SK-N-SH (cell line): ENCODE measurements at regions not wholly inside any gene's neighbourhood (a gene's known extent, or its start where the extent isn't known, plus 50 kb on each side); places are given as distances from the start of the nearest gene placed in this dataset.

Experiments
- CTCF ChIA-PET: fragments of 300-600, 350-600 bp; formaldehyde crosslinking; extraction: SDS; loops from one replicate; lab custom pipeline; 2021; lab: Yijun Ruan, JAX
- POLR2A ChIA-PET: fragments of 350-600 bp; sonication (Branson Sonifier 250); formaldehyde crosslinking; extraction: SDS; loops from one replicate; lab custom pipeline; 2020; ENCODE audit warnings: antibody characterized with exemption, inconsistent platforms; lab: Yijun Ruan, JAX
- DNase-seq: peaks from one replicate; pipeline ENCODE4 v3.0.0; 2012
- H2AFZ ChIP-seq: fragments of 200-600 bp; sonication (generic); 2 replicates; pipeline ENCODE4 v1.8.1; 2016; ENCODE audit warnings: antibody characterized with exemption, mild to moderate bottlenecking, low read depth
- H3F3A ChIP-seq: fragments of 200-600 bp; sonication (generic); replicated peaks from 2 replicates; pipeline ENCODE3; 2016; ENCODE audit warnings: antibody characterized with exemption, mild to moderate bottlenecking; ENCODE audit not compliant: insufficient read depth
- H3K27ac ChIP-seq, 2 experiments: fragments of 200-500 bp in 1 of 2; fragments of 200-600 bp in 1 of 2; sonication (Bioruptor generic) in 1 of 2; sonication (generic), shearing (Covaris generic) in 1 of 2; 2 replicates each; pipeline versions ENCODE4 v1.5.1 to v1.6.1; 2014 to 2016; ENCODE audit warnings: low read depth in 2 of 2, inconsistent platforms in 1 of 2, low read length in 1 of 2, mild to moderate bottlenecking in 1 of 2, mixed read lengths in 1 of 2
- H3K27me3 ChIP-seq: fragments of 200-600 bp; sonication (generic), shearing (Covaris generic); 2 replicates; pipeline ENCODE4 v1.6.1; 2016; ENCODE audit warnings: mixed run types; ENCODE audit not compliant: insufficient read depth
- H3K36me3 ChIP-seq, 2 experiments: fragments of 200-500 bp in 1 of 2; fragments of 200-600 bp in 1 of 2; sonication (Bioruptor generic) in 1 of 2; sonication (generic) in 1 of 2; replicated peaks in 1 of 2; 2 replicates each; pipeline versions ENCODE3 to v1.5.1; 2014 to 2016; ENCODE audit warnings: low read length in 1 of 2, mild to moderate bottlenecking in 1 of 2; ENCODE audit not compliant: insufficient read depth in 2 of 2, control insufficient read depth in 1 of 2
- H3K4me1 ChIP-seq, 2 experiments: fragments of 200-500 bp in 1 of 2; fragments of 200-600 bp in 1 of 2; sonication (Bioruptor generic) in 1 of 2; sonication (generic), shearing (Covaris generic) in 1 of 2; 2 replicates each; pipeline versions ENCODE4 v1.5.1 to v1.6.1; 2014 to 2016; ENCODE audit warnings: low read depth in 1 of 2, low read length in 1 of 2, mixed run types in 1 of 2; ENCODE audit not compliant: insufficient read depth in 2 of 2, control insufficient read depth in 1 of 2
- H3K4me2 ChIP-seq: fragments of 200-600 bp; sonication (generic), shearing (Covaris generic); 2 replicates; pipeline ENCODE4 v1.6.1; 2017; ENCODE audit warnings: mixed run types
- H3K4me3 ChIP-seq, 2 experiments: fragments of 200-500 bp in 1 of 2; fragments of 200-600 bp in 1 of 2; sonication (Bioruptor generic) in 1 of 2; sonication (generic), shearing (Covaris generic) in 1 of 2; 2 replicates each; pipeline versions ENCODE4 v1.5.1 to v1.8.1; 2014 to 2016; ENCODE audit warnings: low read depth in 2 of 2, inconsistent platforms in 1 of 2, low read length in 1 of 2, mild to moderate bottlenecking in 1 of 2, mixed read lengths in 1 of 2, moderate library complexity in 1 of 2
- H3K79me2 ChIP-seq: fragments of 200-600 bp; sonication (generic); 2 replicates; pipeline ENCODE4 v1.8.1; 2017; ENCODE audit warnings: mild to moderate bottlenecking; ENCODE audit not compliant: insufficient read depth
- H3K9ac ChIP-seq: fragments of 200-600 bp; sonication (generic); 2 replicates; pipeline ENCODE4 v1.6.1; 2017; ENCODE audit warnings: mixed run types
- H3K9me2 ChIP-seq: fragments of 200-600 bp; sonication (generic); 2 replicates; pipeline ENCODE4 v1.6.1; 2017; ENCODE audit warnings: mixed run types
- H3K9me3 ChIP-seq: fragments of 200-600 bp; sonication (generic); 2 replicates; pipeline ENCODE4 v1.6.1; 2017; ENCODE audit warnings: mixed run types, mild to moderate bottlenecking, moderate library complexity
- H4K20me1 ChIP-seq: fragments of 200-600 bp; sonication (generic); 2 replicates; pipeline ENCODE4 v1.6.1; 2017; ENCODE audit warnings: mild to moderate bottlenecking, mixed run types; ENCODE audit not compliant: insufficient read depth
- CHD2 ChIP-seq: fragments of 150-350 bp; IDR thresholded peaks from 2 replicates; pipeline ENCODE4 v1.6.1; 2018; ENCODE audit warnings: low read length; ENCODE audit not compliant: partially characterized antibody
- EP300 ChIP-seq, 2 experiments: IDR thresholded peaks; 2 replicates each; pipeline versions ENCODE4 v1.4.0 to v1.6.1; 2012; ENCODE audit warnings: borderline replicate concordance in 1 of 2, low read depth in 1 of 2, low read length in 1 of 2
- EZH2phosphoT487 ChIP-seq: fragments of 200-600 bp; sonication (generic); IDR thresholded peaks from 2 replicates; pipeline ENCODE4 v1.6.1; 2017; ENCODE audit warnings: low read depth, mixed run types, mild to moderate bottlenecking, antibody characterized with exemption, moderate library complexity, borderline replicate concordance
- FOSL2 ChIP-seq: IDR thresholded peaks from 2 replicates; pipeline ENCODE4 v1.4.0; 2012; ENCODE audit warnings: low read depth, mild to moderate bottlenecking, moderate library complexity, borderline replicate concordance
- FOXJ3 ChIP-seq: sonication (generic); formaldehyde crosslinking; IDR thresholded peaks from 2 replicates; pipeline ENCODE4 v1.5.1; 2020; ENCODE audit warnings: mild to moderate bottlenecking, missing genetic modification reagents
- FOXM1 ChIP-seq: IDR thresholded peaks from 2 replicates; pipeline ENCODE4 v1.4.0; 2012; ENCODE audit warnings: low read depth, mild to moderate bottlenecking
- GABPA ChIP-seq: IDR thresholded peaks from 2 replicates; pipeline ENCODE4 v1.4.0; 2012; ENCODE audit warnings: low read depth, mild to moderate bottlenecking
- NRF1 ChIP-seq: IDR thresholded peaks from 2 replicates; pipeline ENCODE4 v1.6.1; 2012; ENCODE audit warnings: low read depth, mild to moderate bottlenecking, low read length
- POLR2AphosphoS5 ChIP-seq: IDR thresholded peaks from 2 replicates; pipeline ENCODE4 v1.6.1; 2012; ENCODE audit warnings: low read depth, low read length
- RAD21 ChIP-seq: IDR thresholded peaks from 2 replicates; pipeline ENCODE4 v1.6.1; 2012; ENCODE audit warnings: mild to moderate bottlenecking, low read length
- REST ChIP-seq: IDR thresholded peaks from 2 replicates; pipeline ENCODE4 v1.6.1; 2012; ENCODE audit warnings: mild to moderate bottlenecking, low read depth, low read length, moderate library complexity
- TAF1 ChIP-seq: IDR thresholded peaks from 2 replicates; pipeline ENCODE4 v1.6.1; 2012; ENCODE audit warnings: low read depth, mild to moderate bottlenecking, low read length, moderate library complexity, borderline replicate concordance
- TCF12 ChIP-seq: IDR thresholded peaks from 2 replicates; pipeline ENCODE4 v1.4.0; 2012
- WGBS: methylation state at CpG from one replicate; pipeline ENCODE4 v1.1.6; 2017; ENCODE audit warnings: low lambda C conversion rate; 5-methylcytosine and 5-hydroxymethylcytosine counted together
- TF ChIP-seq, protein P1 (sequence below): fragments of 150-350 bp; IDR thresholded peaks from 2 replicates; pipeline ENCODE4 v1.6.1; 2016; ENCODE audit warnings: mild to moderate bottlenecking, low read depth, low read length
- TF ChIP-seq, protein P2 (sequence below): IDR thresholded peaks from 2 replicates; pipeline ENCODE4; 2012

DNA sequence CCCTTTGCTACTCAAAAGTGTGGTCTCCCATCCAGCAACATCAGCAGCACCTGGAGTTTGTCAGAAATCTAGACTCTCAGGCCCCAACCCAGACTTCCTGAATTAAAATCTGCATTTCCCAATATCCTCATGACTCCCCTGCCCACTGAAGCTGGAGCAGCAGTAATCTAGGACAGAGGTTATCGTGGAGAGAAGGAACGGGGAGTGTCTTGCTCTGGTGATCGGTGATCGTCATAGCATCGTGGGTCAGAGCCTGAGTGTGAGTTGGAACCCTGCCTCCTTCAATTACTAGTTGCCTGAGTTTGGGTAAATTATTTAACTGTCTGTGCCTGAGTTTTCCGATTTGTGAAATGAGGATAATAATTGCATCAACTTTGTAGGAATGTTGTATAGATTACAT, 217.3 kb upstream of the ATP5MC3 start:
- TF ChIP-seq EZH2phosphoT487 (no peak), POLR2AphosphoS5 (no peak), RAD21 (no peak), TAF1 (no peak), EP300 (IDR thresholded peaks at IDR 0.05; ENCODE audit: borderline replicate concordance in 1 of 2, low read depth in 1 of 2, low read length in 1 of 2) (no peak), FOSL2 (no peak), CHD2 (no peak), GABPA (no peak), NRF1 (no peak), FOXM1 (no peak), TCF12 (no peak), FOXJ3 (no peak), REST (no peak)
- TF ChIP-seq, protein P1, sequence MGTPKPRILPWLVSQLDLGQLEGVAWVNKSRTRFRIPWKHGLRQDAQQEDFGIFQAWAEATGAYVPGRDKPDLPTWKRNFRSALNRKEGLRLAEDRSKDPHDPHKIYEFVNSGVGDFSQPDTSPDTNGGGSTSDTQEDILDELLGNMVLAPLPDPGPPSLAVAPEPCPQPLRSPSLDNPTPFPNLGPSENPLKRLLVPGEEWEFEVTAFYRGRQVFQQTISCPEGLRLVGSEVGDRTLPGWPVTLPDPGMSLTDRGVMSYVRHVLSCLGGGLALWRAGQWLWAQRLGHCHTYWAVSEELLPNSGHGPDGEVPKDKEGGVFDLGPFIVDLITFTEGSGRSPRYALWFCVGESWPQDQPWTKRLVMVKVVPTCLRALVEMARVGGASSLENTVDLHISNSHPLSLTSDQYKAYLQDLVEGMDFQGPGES: no peak
- TF ChIP-seq, protein P2, sequence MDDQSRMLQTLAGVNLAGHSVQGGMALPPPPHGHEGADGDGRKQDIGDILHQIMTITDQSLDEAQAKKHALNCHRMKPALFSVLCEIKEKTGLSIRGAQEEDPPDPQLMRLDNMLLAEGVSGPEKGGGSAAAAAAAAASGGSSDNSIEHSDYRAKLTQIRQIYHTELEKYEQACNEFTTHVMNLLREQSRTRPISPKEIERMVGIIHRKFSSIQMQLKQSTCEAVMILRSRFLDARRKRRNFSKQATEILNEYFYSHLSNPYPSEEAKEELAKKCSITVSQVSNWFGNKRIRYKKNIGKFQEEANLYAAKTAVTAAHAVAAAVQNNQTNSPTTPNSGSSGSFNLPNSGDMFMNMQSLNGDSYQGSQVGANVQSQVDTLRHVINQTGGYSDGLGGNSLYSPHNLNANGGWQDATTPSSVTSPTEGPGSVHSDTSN: no peak
- TF ChIP-seq, all 33 proteins: peak for 0
- H3K36me3 ChIP-seq: no peaks in the 10 kb centered on the region
- WGBS: 52% methylated on average over 6 of the region's 6 CpGs
- H3K4me1 ChIP-seq: peaks cover 0 to 7% of the 10 kb centered on the region in 2 experiments; a peak in 3 of 4 replicates
- H3K9me2 ChIP-seq: no peaks in the 10 kb centered on the region
- H3K4me3 ChIP-seq: no peak overlapping the region
- H3K27me3 ChIP-seq: no peaks in the 10 kb centered on the region
- H3K9ac ChIP-seq: no peak overlapping the region
- H3F3A ChIP-seq: no peaks in the 10 kb centered on the region
- no peaks in the 10 kb centered on the region for H4K20me1 ChIP-seq
- no peak overlapping the region for H3K4me2 ChIP-seq
- ChIA-PET CTCF (interaction anchor here (1.3 kb wide), 1 partner anchor 37 kb away, joined by 3 read pairs; no protein-coding TSS in a partner anchor), POLR2A (no interaction called here)
- H3K27ac ChIP-seq: no peak overlapping the region
- H3K79me2 ChIP-seq: no peaks in the 10 kb centered on the region
- no peaks in the 10 kb centered on the region for H3K9me3 ChIP-seq
- DNase-seq: no peak
- no peak overlapping the region for H2AFZ ChIP-seq
